ENCODE measurements at regions not wholly inside any gene's neighbourhood (a gene's known extent, or its start where the extent isn't known, plus 50 kb on each side); places are given as distances from the start of the nearest gene placed in this dataset.
"Not testable (repeated sequence)": the region's sequence is repeated elsewhere in the genome, so short reads cannot be mapped to it uniquely, and the experiment has no call there.

GRCh38 chrX:121356139-121356849, 308.9 kb downstream of the GLUD2 start:
- no peak for TF ChIP-seq CTCF (IDR thresholded peaks at IDR 0.05; ENCODE audit: low read depth, low read length)
- no peak for DNase-seq (ENCODE audit: low read depth in 2 of 2)
- no peak overlapping the region for H3K4me3 ChIP-seq (replicated peaks in 1 of 2; ENCODE audit: low read depth in 2 of 2, low read length in 2 of 2)

DNA sequence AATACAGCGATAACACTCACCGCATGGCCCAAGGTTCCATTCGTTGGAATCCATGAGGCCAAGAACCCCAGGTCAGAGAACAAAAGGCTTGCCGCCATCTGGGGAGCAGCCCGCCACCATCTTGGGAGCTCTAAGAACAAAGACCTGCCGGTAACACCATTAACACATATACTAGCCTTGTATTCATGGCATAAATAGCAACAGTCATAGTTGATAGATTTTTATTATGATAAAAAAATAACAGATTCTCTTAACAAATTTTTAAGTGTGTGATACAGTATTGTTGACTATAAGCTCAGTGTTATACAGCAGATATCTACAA, 309.4 kb downstream of the GLUD2 start:
- no peak overlapping the region for H3K4me3 ChIP-seq (replicated peaks in 1 of 2; ENCODE audit: low read depth in 2 of 2, low read length in 2 of 2)
- no peak for TF ChIP-seq CTCF (IDR thresholded peaks at IDR 0.05; ENCODE audit: low read depth, low read length)

GRCh38 chrX:121360280-121360679, 312.9 kb downstream of the GLUD2 start:
- DNase-seq (ENCODE audit: low read depth in 2 of 2) = no peak
- H3K4me3 ChIP-seq (replicated peaks in 1 of 2; ENCODE audit: low read depth in 2 of 2, low read length in 2 of 2) = no peak overlapping the region
- no peak for TF ChIP-seq CTCF (IDR thresholded peaks at IDR 0.05; ENCODE audit: low read depth, low read length)

More for the DNA sequence above, 309.4 kb downstream of the GLUD2 start:
- DNase-seq (ENCODE audit: low read depth in 2 of 2) = no peak

DNA sequence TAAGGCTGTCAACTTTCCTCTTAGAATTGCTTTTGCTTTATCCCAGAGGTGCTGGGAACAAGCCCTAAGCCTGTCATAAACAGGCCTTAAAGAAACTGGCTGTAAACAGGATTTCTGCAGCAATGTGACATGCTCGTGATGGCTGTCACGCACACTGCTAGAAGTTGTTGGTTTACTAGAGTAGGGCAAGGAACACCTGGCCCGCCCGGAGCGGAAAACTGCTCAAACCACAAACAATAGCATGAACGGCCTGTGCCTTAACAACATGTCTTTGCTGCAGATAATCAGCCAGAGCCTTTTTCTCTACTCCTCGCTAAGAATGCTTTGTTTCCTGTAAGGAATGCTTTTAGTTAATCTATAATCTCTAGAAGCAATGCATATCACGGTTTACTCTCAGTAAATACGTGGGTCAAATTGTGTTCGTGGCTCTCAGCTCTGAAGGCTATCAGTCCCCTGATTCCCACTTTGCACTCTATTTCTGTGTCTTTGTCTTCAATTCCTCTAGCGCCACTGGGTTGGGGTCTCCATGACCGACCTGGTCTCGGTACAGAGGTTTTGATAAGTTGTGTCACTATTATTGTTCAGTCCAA, 318.3 kb downstream of the GLUD2 start:
- no peak for TF ChIP-seq CTCF (IDR thresholded peaks at IDR 0.05; ENCODE audit: low read depth, low read length)
- no peak overlapping the region for H3K4me3 ChIP-seq (replicated peaks in 1 of 2; ENCODE audit: low read depth in 2 of 2, low read length in 2 of 2)
- DNase-seq (ENCODE audit: low read depth in 2 of 2) = no peak

GRCh38 chrX:121374471-121374870, 327.1 kb downstream of the GLUD2 start:
- TF ChIP-seq CTCF (IDR thresholded peaks at IDR 0.05; ENCODE audit: low read depth, low read length) = no peak
- DNase-seq (ENCODE audit: low read depth in 2 of 2) = no peak
- H3K4me3 ChIP-seq (replicated peaks in 1 of 2; ENCODE audit: low read depth in 2 of 2, low read length in 2 of 2) = no peak overlapping the region

GRCh38 chrX:121381915-121382314, 334.5 kb downstream of the GLUD2 start:
- not testable (repeated sequence) for H3K4me3 ChIP-seq (replicated peaks in 1 of 2; ENCODE audit: low read depth in 2 of 2, low read length in 2 of 2); DNase-seq (ENCODE audit: low read depth in 2 of 2)

DNA sequence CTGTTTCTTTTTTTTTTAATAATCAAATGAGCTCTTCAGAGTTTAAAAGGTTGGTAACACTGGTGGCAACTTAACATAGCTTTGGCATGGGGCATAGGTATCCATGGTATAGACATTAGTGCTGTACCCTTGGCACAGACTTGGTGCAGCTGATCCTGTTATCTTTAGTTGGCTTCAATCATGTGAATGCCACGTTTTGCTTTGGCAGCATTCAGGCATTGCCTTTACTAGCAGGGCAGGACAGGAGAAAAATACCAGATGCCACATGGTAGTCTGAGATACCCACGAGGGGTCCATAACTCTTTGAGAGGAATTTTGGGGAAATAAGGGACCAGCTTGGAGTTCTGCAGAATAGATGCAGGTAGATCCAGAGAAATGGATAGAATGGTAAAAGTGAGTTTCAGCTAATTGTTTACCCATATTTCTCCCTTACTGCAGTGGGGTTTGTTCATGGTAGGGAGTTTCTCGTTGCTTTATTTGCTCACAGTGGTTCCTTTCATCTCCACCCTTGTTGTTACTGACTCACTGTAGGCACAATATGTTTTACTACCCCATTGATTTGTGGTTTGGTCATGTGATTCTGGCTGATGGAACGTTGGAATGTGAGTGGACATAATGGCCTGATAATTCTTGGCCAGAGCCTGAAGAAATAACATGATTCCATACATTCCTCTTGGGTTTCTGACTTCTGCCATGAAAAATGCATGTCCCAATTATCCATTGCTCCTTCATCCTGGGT, 342.7 kb downstream of the GLUD2 start:
- DNase-seq (ENCODE audit: low read depth in 2 of 2) = peak in 1 of 2 donors; percentile 14
- TF ChIP-seq CTCF (IDR thresholded peaks at IDR 0.05; ENCODE audit: low read depth, low read length) = no peak

More for the DNA sequence above, 342.7 kb downstream of the GLUD2 start:
- H3K4me3 ChIP-seq (replicated peaks in 1 of 2; ENCODE audit: low read depth in 2 of 2, low read length in 2 of 2) = no peak overlapping the region
